Peyer's patch (tissue), 4 donors: ENCODE measurements at regions not wholly inside any gene's neighbourhood (a gene's known extent, or its start where the extent isn't known, plus 50 kb on each side); places are given as distances from the start of the nearest gene placed in this dataset.

Source experiments
- DNase-seq, 3 donors: peaks; one replicate each; pipeline ENCODE4 v3.0.0-alpha.2; 2017 to 2019
- H3K27ac ChIP-seq, 4 donors: fragments of 200-600 bp; sonication (generic); one replicate each; pipeline ENCODE4 v1.5.1; 2016 to 2019
- H3K27me3 ChIP-seq, 2 donors: fragments of 200-600 bp; sonication (generic); one replicate each; pipeline ENCODE4 v1.5.1; 2019
- H3K36me3 ChIP-seq, 3 donors: fragments of 200-600 bp; sonication (generic); one replicate each; pipeline ENCODE4 v1.5.1; 2016 to 2019
- H3K4me1 ChIP-seq, 4 donors: fragments of 200-600 bp; sonication (generic); one replicate each; pipeline ENCODE4 v1.5.1; 2016 to 2019
- H3K4me3 ChIP-seq, 4 donors: fragments of 200-600 bp; sonication (generic); 1 replicate in 3 of 4; 2 replicates in 1 of 4; pipeline ENCODE4 v1.5.1; 2016 to 2019; ENCODE audit warnings: mild to moderate bottlenecking in 1 of 4
- H3K9me3 ChIP-seq, 4 donors: fragments of 200-600 bp; sonication (generic); one replicate each; pipeline ENCODE4 v1.5.1; 2016 to 2019; ENCODE audit warnings: mild to moderate bottlenecking in 1 of 4
- CTCF ChIP-seq, 6 experiments: fragments of 450-650 bp in 4 of 6; fragments of 200-600 bp in 2 of 6; sonication (generic) in 1 of 6; IDR thresholded peaks; one replicate each; pipeline ENCODE4 v1.5.1; 2017 to 2019; ENCODE audit warnings: antibody characterized with exemption in 6 of 6, mild to moderate bottlenecking in 3 of 6, moderate library complexity in 1 of 6
- POLR2A ChIP-seq, 2 donors: fragments of 450-650 bp; IDR thresholded peaks; one replicate each; pipeline ENCODE4 v1.5.1; 2017; ENCODE audit warnings: antibody characterized with exemption in 2 of 2, mild to moderate bottlenecking in 2 of 2, moderate library complexity in 2 of 2

GRCh38 chr7:85716353-85716752 is 529.5 kb upstream of the SEMA3D start:
- DNase-seq = no peak
- Histone ChIP-seq H3K4me1 (no peaks in the 10 kb centered on the region), H3K27ac (no peak overlapping the region), H3K36me3 (no peaks in the 10 kb centered on the region), H3K4me3 (no peak overlapping the region), H3K27me3 (no peaks in the 10 kb centered on the region), H3K9me3 (no peaks in the 10 kb centered on the region)
- no peak for TF ChIP-seq CTCF (IDR thresholded peaks at IDR 0.05)
- TF ChIP-seq POLR2A (IDR thresholded peaks at IDR 0.05) = no peak

DNA sequence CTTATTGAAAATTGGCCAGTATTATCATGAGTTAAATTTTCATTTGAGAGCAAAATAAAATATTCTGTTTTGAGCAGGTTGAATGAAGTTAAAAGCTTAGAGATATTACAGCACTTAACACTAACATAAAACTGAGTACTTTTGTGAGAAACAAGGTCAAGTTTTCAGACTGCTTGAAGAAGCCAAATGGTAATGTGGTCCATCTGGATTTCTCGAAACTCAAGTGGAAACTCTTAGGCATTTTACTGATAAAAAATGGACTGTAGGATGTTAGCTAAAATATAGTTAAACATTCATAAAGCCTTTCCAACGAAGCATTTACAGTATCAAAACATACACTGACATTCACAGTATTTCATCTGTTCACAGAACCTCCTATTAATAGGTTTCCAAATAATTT is 528.1 kb upstream of the SEMA3D start:
- H3K27me3 ChIP-seq = no peaks in the 10 kb centered on the region
- no peaks in the 10 kb centered on the region for H3K4me1 ChIP-seq
- no peaks in the 10 kb centered on the region for H3K9me3 ChIP-seq
- H3K27ac ChIP-seq = no peak overlapping the region
- H3K36me3 ChIP-seq = no peaks in the 10 kb centered on the region
- TF ChIP-seq POLR2A (IDR thresholded peaks at IDR 0.05) (no peak), CTCF (IDR thresholded peaks at IDR 0.05) (no peak)
- H3K4me3 ChIP-seq = no peak overlapping the region
- DNase-seq = no peak

- TF ChIP-seq POLR2A (IDR thresholded peaks at IDR 0.05) (no peak), CTCF (IDR thresholded peaks at IDR 0.05) (no peak)
- Histone ChIP-seq H3K4me3 (no peak overlapping the region), H3K27ac (no peak overlapping the region), H3K36me3 (no peaks in the 10 kb centered on the region), H3K9me3 (no peaks in the 10 kb centered on the region), H3K27me3 (no peaks in the 10 kb centered on the region), H3K4me1 (no peaks in the 10 kb centered on the region)
- DNase-seq = no peak
These were observed 527.3 kb upstream of the SEMA3D start for GRCh38 chr7:85714043-85714578.

- Histone ChIP-seq H3K27me3 (no peaks in the 10 kb centered on the region), H3K9me3 (no peaks in the 10 kb centered on the region), H3K4me1 (no peaks in the 10 kb centered on the region), H3K36me3 (no peaks in the 10 kb centered on the region), H3K4me3 (no peak overlapping the region), H3K27ac (no peak overlapping the region)
- TF ChIP-seq CTCF (IDR thresholded peaks at IDR 0.05) = no peak
- no peak for DNase-seq
These were observed 526.3 kb upstream of the SEMA3D start for GRCh38 chr7:85713171-85713570.

DNA sequence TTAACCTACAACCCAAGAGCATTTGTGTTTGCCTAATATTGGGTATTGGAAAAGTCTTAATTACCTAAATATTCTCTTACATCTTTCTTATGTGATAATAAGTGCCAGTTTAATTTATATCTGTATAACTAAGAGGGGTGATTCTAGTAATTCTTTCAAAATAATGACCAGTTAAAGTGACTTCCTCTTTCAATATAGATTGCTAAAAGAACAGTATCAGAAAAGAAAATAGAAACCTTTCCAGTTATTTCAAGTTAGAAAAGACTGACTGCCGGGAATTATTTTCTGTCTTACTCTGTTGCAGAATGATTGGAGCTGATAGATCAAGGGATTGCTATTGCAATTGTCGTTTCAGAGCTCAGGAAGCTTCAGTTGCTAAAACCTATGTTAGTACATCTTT is 525.0 kb upstream of the SEMA3D start:
- Histone ChIP-seq H3K27ac (no peak overlapping the region), H3K4me1 (no peaks in the 10 kb centered on the region), H3K9me3 (no peaks in the 10 kb centered on the region), H3K27me3 (no peaks in the 10 kb centered on the region), H3K4me3 (no peak overlapping the region), H3K36me3 (no peaks in the 10 kb centered on the region)
- no peak for DNase-seq
- no peak for TF ChIP-seq CTCF (IDR thresholded peaks at IDR 0.05)
- no peak for TF ChIP-seq POLR2A (IDR thresholded peaks at IDR 0.05)

GRCh38 chr7:85710960-85711359 is 524.1 kb upstream of the SEMA3D start:
- Histone ChIP-seq H3K36me3 (no peaks in the 10 kb centered on the region), H3K4me1 (no peaks in the 10 kb centered on the region), H3K9me3 (no peaks in the 10 kb centered on the region), H3K4me3 (no peak overlapping the region), H3K27ac (no peak overlapping the region), H3K27me3 (no peaks in the 10 kb centered on the region)
- TF ChIP-seq CTCF (IDR thresholded peaks at IDR 0.05) (no peak), POLR2A (IDR thresholded peaks at IDR 0.05) (no peak)
- DNase-seq = no peak
